HepG2 (cell line): ENCODE measurements at regions not wholly inside any gene's neighbourhood (a gene's known extent, or its start where the extent isn't known, plus 50 kb on each side); places are given as distances from the start of the nearest gene placed in this dataset.

Experiments used
- ATAC-seq: fragments of 200-7000 bp; cut with Tn5 transposase; 3 replicates; pipeline ENCODE4 v1.9.1; 2020; ENCODE audit warnings: mild to moderate bottlenecking, moderate library complexity
- BruUV-seq: library from RNA; stranded (reverse); fragments of 400-500 nt; replicated peaks from 2 replicates; lab custom pipeline; 2021; lab: Mats Ljungman, UMichigan
- CTCF ChIA-PET: fragments of 300-600 bp; formaldehyde crosslinking; extraction: SDS; loops from one replicate; lab custom pipeline; 2021; ENCODE audit warnings: low total read pairs, inconsistent platforms, low intra/inter-chr PET ratio; lab: Yijun Ruan, JAX
- POLR2A ChIA-PET: fragments of 350-600 bp; sonication (Branson Sonifier 250); formaldehyde crosslinking; loops from one replicate; lab custom pipeline; 2020; ENCODE audit warnings: antibody characterized with exemption, inconsistent platforms; lab: Yijun Ruan, JAX
- DNase-seq: peaks from one replicate; pipeline ENCODE4 v3.0.0-alpha.2; 2015; ENCODE audit warnings: low spot score
- FAIRE-seq: peaks from 3 replicates; lab custom pipeline; 2011; peaks lifted over from hg19 to GRCh38; lab: Jason Lieb, UNC
- H2AFZ ChIP-seq: one replicate; pipeline ENCODE4 v1.6.1; 2011; ENCODE audit warnings: low read length, inconsistent platforms
- H3K27ac ChIP-seq: fragments of 300-600 bp; 3 replicates; pipeline ENCODE4 v1.8.0; 2011; ENCODE audit warnings: mixed run types, mild to moderate bottlenecking, mixed read lengths, low read length, inconsistent platforms; ENCODE audit not compliant: insufficient read depth; ENCODE audit errors: extremely low read length
- H3K27me3 ChIP-seq, 2 experiments: fragments of 200-600 bp in 1 of 2; 2 replicates in 1 of 2; 3 replicates in 1 of 2; pipeline versions ENCODE4 v1.6.0 to v1.8.0; 2011; ENCODE audit warnings: low read length in 2 of 2, mild to moderate bottlenecking in 2 of 2, moderate library complexity in 2 of 2, inconsistent platforms in 1 of 2; ENCODE audit not compliant: insufficient read depth in 2 of 2, control insufficient read depth in 1 of 2
- H3K36me3 ChIP-seq, 2 experiments: fragments of 200-600 bp in 1 of 2; replicated peaks in 1 of 2; 2 replicates in 1 of 2; 3 replicates in 1 of 2; pipeline versions ENCODE4 v1.5.1 to v1.8.0; 2011; ENCODE audit warnings: low read length in 2 of 2, inconsistent platforms in 1 of 2; ENCODE audit not compliant: insufficient read depth in 2 of 2, control insufficient read depth in 1 of 2
- H3K4me1 ChIP-seq: 2 replicates; pipeline ENCODE4 v1.5.1; 2012; ENCODE audit warnings: low read length, inconsistent platforms; ENCODE audit not compliant: insufficient read depth
- H3K4me2 ChIP-seq: 2 replicates; pipeline ENCODE4 v1.6.0; 2011; ENCODE audit warnings: low read depth, low read length, inconsistent platforms
- H3K4me3 ChIP-seq, 3 experiments: fragments of 200-600 bp in 1 of 3; sonication (generic), shearing (Covaris generic) in 1 of 3; replicated peaks in 1 of 3; 2 replicates each; pipeline ENCODE4 v1.5.1; 2011 to 2016; ENCODE audit warnings: low read length in 3 of 3, inconsistent platforms in 2 of 3, low read depth in 2 of 3, mild to moderate bottlenecking in 2 of 3, control low read depth in 1 of 3, mixed read lengths in 1 of 3; ENCODE audit not compliant: insufficient read depth in 1 of 3
- H3K79me2 ChIP-seq: one replicate; pipeline ENCODE4 v1.6.1; 2011; ENCODE audit warnings: low read length, inconsistent platforms; ENCODE audit not compliant: insufficient read depth
- H3K9ac ChIP-seq: 2 replicates; pipeline ENCODE4 v1.6.0; 2011; ENCODE audit warnings: mild to moderate bottlenecking, low read depth, low read length, inconsistent platforms; ENCODE audit not compliant: insufficient read depth
- H3K9me3 ChIP-seq: 2 replicates; pipeline ENCODE4 v1.5.1; 2012; ENCODE audit warnings: mild to moderate bottlenecking, low read length
- H4K20me1 ChIP-seq: 2 replicates; pipeline ENCODE4 v1.6.0; 2011; ENCODE audit warnings: inconsistent platforms, mild to moderate bottlenecking, low read length, moderate library complexity; ENCODE audit not compliant: insufficient read depth
- EZH2 ChIP-seq: conservative IDR thresholded peaks from 2 replicates; pipeline ENCODE4 v1.6.1; 2012; ENCODE audit warnings: mild to moderate bottlenecking, low read depth, low read length, moderate library complexity
- RAD51 ChIP-seq: fragments of 450-650 bp; IDR thresholded peaks from 2 replicates; pipeline ENCODE4 v1.6.1; 2016; ENCODE audit warnings: borderline replicate concordance
- SNRNP70 ChIP-seq: fragments of 200-400 bp; formaldehyde crosslinking; IDR thresholded peaks from 2 replicates; pipeline ENCODE4 v1.6.1; 2017; ENCODE audit warnings: mild to moderate bottlenecking, low read depth, low read length, moderate library complexity
- ZFY ChIP-seq: sonication (generic); formaldehyde crosslinking; IDR thresholded peaks from 2 replicates; pipeline ENCODE4 v1.4.0; 2020; ENCODE audit warnings: missing genetic modification reagents
- ZKSCAN1 ChIP-seq: fragments of 150-350 bp; IDR thresholded peaks from 2 replicates; pipeline ENCODE4 v1.6.1; 2014; ENCODE audit warnings: low read length
- ZMYM2 ChIP-seq: sonication (generic); formaldehyde crosslinking; IDR thresholded peaks from 2 replicates; pipeline ENCODE4 v1.8.0; 2022; ENCODE audit warnings: mild to moderate bottlenecking, missing genetic modification reagents
- ZNF460 ChIP-seq: sonication (generic); formaldehyde crosslinking; IDR thresholded peaks from 2 replicates; pipeline ENCODE4 v1.5.1; 2020; ENCODE audit warnings: missing genetic modification reagents, mild to moderate bottlenecking, borderline replicate concordance
- ZNF607 ChIP-seq: sonication (generic); formaldehyde crosslinking; IDR thresholded peaks from 2 replicates; pipeline ENCODE4 v1.5.1; 2020; ENCODE audit warnings: missing genetic modification reagents, mild to moderate bottlenecking, borderline replicate concordance
- WGBS: methylation state at CpG from one replicate; pipeline ENCODE4 v1.1.6; 2017; ENCODE audit warnings: low lambda C conversion rate; 5-methylcytosine and 5-hydroxymethylcytosine counted together
- in situ Hi-C: cut with HindIII; loops from 2 replicates; pipeline ENCODE4 v1.10.0; 2017; ENCODE audit warnings: low pct_unique_long_range_greater_than_20kb; ENCODE audit not compliant: extremely low pct_ligation_motif_present
- intact Hi-C: fragments of 100-400 bp; cut with micrococcal nuclease; formaldehyde crosslinking; loops from one replicate; pipeline ENCODE4 v1.10.0; 2022; ENCODE audit not compliant: unreplicated experiment
- TF ChIP-seq, protein P1 (sequence below): sonication (generic); formaldehyde crosslinking; conservative IDR thresholded peaks from 2 replicates; pipeline ENCODE4 v1.4.0; 2020; ENCODE audit warnings: missing genetic modification reagents
- TF ChIP-seq, protein P2 (sequence below): sonication (generic); formaldehyde crosslinking; IDR thresholded peaks from 2 replicates; pipeline ENCODE4 v1.4.0; 2020; ENCODE audit warnings: missing genetic modification reagents, borderline replicate concordance
- TF ChIP-seq, protein P3 (sequence below): sonication (generic); formaldehyde crosslinking; IDR thresholded peaks from 2 replicates; pipeline ENCODE4 v1.8.1; 2023; ENCODE audit warnings: missing genetic modification reagents, inconsistent platforms, borderline replicate concordance

DNA sequence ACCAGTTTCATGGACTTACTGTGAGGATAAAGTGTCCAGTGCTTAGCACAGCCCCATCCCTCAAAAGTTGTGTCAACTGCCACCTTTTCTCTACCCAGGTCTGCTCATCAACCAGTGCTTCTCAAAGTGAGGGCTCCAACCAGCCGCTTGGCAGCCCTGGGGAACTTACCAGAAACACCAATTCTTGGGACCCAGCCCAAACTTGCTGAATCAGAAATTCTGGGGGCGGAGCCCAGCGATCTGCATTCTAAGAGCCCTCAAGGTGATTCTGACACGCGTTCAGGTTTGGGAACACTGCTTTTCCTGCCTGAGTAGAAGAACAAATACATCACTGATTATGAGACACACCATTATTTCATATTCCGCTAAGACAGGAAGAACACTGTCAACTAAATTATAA lies 132.0 kb downstream of the NSG2 start (continued):
- TF ChIP-seq, protein P1, sequence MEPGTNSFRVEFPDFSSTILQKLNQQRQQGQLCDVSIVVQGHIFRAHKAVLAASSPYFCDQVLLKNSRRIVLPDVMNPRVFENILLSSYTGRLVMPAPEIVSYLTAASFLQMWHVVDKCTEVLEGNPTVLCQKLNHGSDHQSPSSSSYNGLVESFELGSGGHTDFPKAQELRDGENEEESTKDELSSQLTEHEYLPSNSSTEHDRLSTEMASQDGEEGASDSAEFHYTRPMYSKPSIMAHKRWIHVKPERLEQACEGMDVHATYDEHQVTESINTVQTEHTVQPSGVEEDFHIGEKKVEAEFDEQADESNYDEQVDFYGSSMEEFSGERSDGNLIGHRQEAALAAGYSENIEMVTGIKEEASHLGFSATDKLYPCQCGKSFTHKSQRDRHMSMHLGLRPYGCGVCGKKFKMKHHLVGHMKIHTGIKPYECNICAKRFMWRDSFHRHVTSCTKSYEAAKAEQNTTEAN = no peak
- TF ChIP-seq EZH2 = no peak
- TF ChIP-seq ZMYM2 (CRISPR knock-in tag) = no peak
- TF ChIP-seq, all 625 proteins: peak for 0

DNA sequence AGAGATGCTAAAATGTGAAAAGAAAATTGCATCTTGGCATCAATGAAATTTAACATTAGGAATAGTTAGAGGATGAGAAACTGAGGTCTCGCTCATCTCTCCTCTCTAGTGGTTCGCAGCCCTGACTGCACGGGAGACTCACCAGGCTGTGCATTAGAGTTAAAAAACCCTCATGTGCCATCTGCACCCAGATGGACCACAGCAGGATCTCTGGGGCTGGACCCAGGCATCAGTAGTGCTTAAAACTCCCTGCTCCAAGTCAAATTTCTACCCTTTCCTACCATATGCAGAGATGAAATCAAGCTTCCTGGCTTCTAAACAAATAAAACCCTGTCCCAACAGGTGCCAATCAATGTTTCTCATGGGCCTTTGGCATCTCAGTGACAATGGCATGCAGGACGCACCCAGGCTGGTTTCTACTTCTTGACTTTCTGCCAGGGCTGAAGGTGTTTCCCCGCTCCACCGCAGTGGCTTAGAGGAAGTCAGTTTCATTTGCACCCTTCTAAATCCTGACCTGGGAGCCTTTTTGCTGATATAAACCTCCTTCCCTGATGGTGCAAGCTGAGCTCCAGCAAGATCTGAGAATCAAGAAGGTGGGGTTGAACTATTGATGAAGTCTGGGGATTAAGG lies 132.6 kb downstream of the NSG2 start:
- no peak overlapping the region for H3K9ac ChIP-seq
- 69% methylated on average over 6 of the region's 6 CpGs for WGBS
- FAIRE-seq = no peak
- intact Hi-C loops = no loop called here
- no peak overlapping the region for H3K4me3 ChIP-seq
- no peaks in the 10 kb centered on the region for H4K20me1 ChIP-seq
- no peak overlapping the region for H2AFZ ChIP-seq
- H3K27ac ChIP-seq = no peak overlapping the region
- no peak overlapping the region for H3K4me2 ChIP-seq
- ChIA-PET CTCF (no interaction called here), POLR2A (no interaction called here)
- H3K79me2 ChIP-seq = no peaks in the 10 kb centered on the region
- ATAC-seq = no peak
- H3K9me3 ChIP-seq = no peaks in the 10 kb centered on the region
- in situ Hi-C loops = no loop called here
- no peaks in the 10 kb centered on the region for H3K36me3 ChIP-seq
- no TSS peak for BruUV-seq
- no peak for DNase-seq
- no peaks in the 10 kb centered on the region; a peak in 1 of 5 replicates for H3K27me3 ChIP-seq
- no peaks in the 10 kb centered on the region for H3K4me1 ChIP-seq
- TF ChIP-seq ZNF460 (CRISPR knock-in tag) = no peak
- TF ChIP-seq, protein P2, sequence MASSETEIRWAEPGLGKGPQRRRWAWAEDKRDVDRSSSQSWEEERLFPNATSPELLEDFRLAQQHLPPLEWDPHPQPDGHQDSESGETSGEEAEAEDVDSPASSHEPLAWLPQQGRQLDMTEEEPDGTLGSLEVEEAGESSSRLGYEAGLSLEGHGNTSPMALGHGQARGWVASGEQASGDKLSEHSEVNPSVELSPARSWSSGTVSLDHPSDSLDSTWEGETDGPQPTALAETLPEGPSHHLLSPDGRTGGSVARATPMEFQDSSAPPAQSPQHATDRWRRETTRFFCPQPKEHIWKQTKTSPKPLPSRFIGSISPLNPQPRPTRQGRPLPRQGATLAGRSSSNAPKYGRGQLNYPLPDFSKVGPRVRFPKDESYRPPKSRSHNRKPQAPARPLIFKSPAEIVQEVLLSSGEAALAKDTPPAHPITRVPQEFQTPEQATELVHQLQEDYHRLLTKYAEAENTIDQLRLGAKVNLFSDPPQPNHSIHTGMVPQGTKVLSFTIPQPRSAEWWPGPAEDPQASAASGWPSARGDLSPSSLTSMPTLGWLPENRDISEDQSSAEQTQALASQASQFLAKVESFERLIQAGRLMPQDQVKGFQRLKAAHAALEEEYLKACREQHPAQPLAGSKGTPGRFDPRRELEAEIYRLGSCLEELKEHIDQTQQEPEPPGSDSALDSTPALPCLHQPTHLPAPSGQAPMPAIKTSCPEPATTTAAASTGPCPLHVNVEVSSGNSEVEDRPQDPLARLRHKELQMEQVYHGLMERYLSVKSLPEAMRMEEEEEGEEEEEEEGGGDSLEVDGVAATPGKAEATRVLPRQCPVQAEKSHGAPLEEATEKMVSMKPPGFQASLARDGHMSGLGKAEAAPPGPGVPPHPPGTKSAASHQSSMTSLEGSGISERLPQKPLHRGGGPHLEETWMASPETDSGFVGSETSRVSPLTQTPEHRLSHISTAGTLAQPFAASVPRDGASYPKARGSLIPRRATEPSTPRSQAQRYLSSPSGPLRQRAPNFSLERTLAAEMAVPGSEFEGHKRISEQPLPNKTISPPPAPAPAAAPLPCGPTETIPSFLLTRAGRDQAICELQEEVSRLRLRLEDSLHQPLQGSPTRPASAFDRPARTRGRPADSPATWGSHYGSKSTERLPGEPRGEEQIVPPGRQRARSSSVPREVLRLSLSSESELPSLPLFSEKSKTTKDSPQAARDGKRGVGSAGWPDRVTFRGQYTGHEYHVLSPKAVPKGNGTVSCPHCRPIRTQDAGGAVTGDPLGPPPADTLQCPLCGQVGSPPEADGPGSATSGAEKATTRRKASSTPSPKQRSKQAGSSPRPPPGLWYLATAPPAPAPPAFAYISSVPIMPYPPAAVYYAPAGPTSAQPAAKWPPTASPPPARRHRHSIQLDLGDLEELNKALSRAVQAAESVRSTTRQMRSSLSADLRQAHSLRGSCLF (CRISPR knock-in tag) = no peak
- TF ChIP-seq SNRNP70 = no peak
- no peak for TF ChIP-seq ZFY (CRISPR knock-in tag)
- no peak for TF ChIP-seq RAD51
- TF ChIP-seq ZNF607 (CRISPR knock-in tag) = no peak
- TF ChIP-seq ZKSCAN1 = no peak
- TF ChIP-seq, protein P3, sequence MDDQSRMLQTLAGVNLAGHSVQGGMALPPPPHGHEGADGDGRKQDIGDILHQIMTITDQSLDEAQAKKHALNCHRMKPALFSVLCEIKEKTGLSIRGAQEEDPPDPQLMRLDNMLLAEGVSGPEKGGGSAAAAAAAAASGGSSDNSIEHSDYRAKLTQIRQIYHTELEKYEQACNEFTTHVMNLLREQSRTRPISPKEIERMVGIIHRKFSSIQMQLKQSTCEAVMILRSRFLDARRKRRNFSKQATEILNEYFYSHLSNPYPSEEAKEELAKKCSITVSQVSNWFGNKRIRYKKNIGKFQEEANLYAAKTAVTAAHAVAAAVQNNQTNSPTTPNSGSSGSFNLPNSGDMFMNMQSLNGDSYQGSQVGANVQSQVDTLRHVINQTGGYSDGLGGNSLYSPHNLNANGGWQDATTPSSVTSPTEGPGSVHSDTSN (CRISPR knock-in tag) = no peak
